SK-N-SH (cell line): ENCODE measurements at regions not wholly inside any gene's neighbourhood (a gene's known extent, or its start where the extent isn't known, plus 50 kb on each side); places are given as distances from the start of the nearest gene placed in this dataset.
"Not testable (repeated sequence)": the region's sequence is repeated elsewhere in the genome, so short reads cannot be mapped to it uniquely, and the experiment has no call there.

ENCODE experiments used
- CHD2 ChIP-seq: fragments of 150-350 bp; IDR thresholded peaks from 2 replicates; pipeline ENCODE4 v1.6.1; 2018; ENCODE audit warnings: low read length; ENCODE audit not compliant: partially characterized antibody
- CTCF ChIP-seq: fragments of 200-600 bp; sonication (generic); IDR thresholded peaks from 2 replicates; pipeline ENCODE4 v1.6.1; 2017; ENCODE audit warnings: antibody characterized with exemption, mild to moderate bottlenecking, moderate library complexity
- EP300 ChIP-seq, 2 experiments: IDR thresholded peaks; 2 replicates each; pipeline versions ENCODE4 v1.4.0 to v1.6.1; 2012; ENCODE audit warnings: borderline replicate concordance in 1 of 2, low read depth in 1 of 2, low read length in 1 of 2
- JUND ChIP-seq: IDR thresholded peaks from 2 replicates; pipeline ENCODE4 v1.4.0; 2012
- MXI1 ChIP-seq: IDR thresholded peaks from 2 replicates; pipeline ENCODE4 v1.6.1; 2012; ENCODE audit warnings: mild to moderate bottlenecking, low read depth, low read length, improper control_type of control experiment
- RCOR1 ChIP-seq: fragments of 150-350 bp; IDR thresholded peaks from 2 replicates; pipeline ENCODE4 v1.6.1; 2017; ENCODE audit warnings: antibody characterized with exemption, low read length
- REST ChIP-seq: IDR thresholded peaks from 2 replicates; pipeline ENCODE4 v1.6.1; 2012; ENCODE audit warnings: mild to moderate bottlenecking, low read depth, low read length, moderate library complexity
- RXRA ChIP-seq: IDR thresholded peaks from 2 replicates; pipeline ENCODE4 v1.4.0; 2012; ENCODE audit warnings: low read depth, mild to moderate bottlenecking, borderline replicate concordance
- SMC3 ChIP-seq: IDR thresholded peaks from 2 replicates; pipeline ENCODE4 v1.6.1; 2012; ENCODE audit warnings: low read depth, low read length, improper control_type of control experiment
- TAF1 ChIP-seq: IDR thresholded peaks from 2 replicates; pipeline ENCODE4 v1.6.1; 2012; ENCODE audit warnings: low read depth, mild to moderate bottlenecking, low read length, moderate library complexity, borderline replicate concordance
- YY1 ChIP-seq: IDR thresholded peaks from 2 replicates; pipeline ENCODE4 v1.4.0; 2012; ENCODE audit warnings: low read depth, mild to moderate bottlenecking

GRCh38 chr9:63774369-63775091 lies 1510.5 kb downstream of the FOXD4L5 start:
- not testable (repeated sequence) for TF ChIP-seq RCOR1; CTCF; YY1; JUND; RXRA; EP300 (IDR thresholded peaks at IDR 0.05; ENCODE audit: borderline replicate concordance in 1 of 2, low read depth in 1 of 2, low read length in 1 of 2); SMC3; REST; MXI1; TAF1; CHD2
